Ovary (tissue), 3 donors: ENCODE measurements at regions not wholly inside any gene's neighbourhood (a gene's known extent, or its start where the extent isn't known, plus 50 kb on each side); places are given as distances from the start of the nearest gene placed in this dataset.

ENCODE experiments used
- CTCF ChIP-seq, 3 donors: fragments of 450-650 bp in 2 of 3; fragments of 200-600 bp in 1 of 3; IDR thresholded peaks; one replicate each; pipeline versions ENCODE4 v1.5.1 to v1.8.0; 2016 to 2022; ENCODE audit warnings: antibody characterized with exemption in 3 of 3, mild to moderate bottlenecking in 1 of 3
- EP300 ChIP-seq: sonication (generic); formaldehyde crosslinking; IDR thresholded peaks from one replicate; pipeline ENCODE4 v1.6.1; 2017; ENCODE audit warnings: antibody characterized with exemption
- POLR2A ChIP-seq: fragments of 450-650 bp; IDR thresholded peaks from one replicate; pipeline ENCODE4 v1.6.1; 2017; ENCODE audit warnings: antibody characterized with exemption, mild to moderate bottlenecking, moderate library complexity
- donor health status: DM: no; HTN: no; CAD: no.

- no peak for TF ChIP-seq CTCF (IDR thresholded peaks at IDR 0.05)
- TF ChIP-seq EP300 = no peak
- no peak for TF ChIP-seq POLR2A
Measured at GRCh38 chr3:176699288-176699687, 498.0 kb downstream of the TBL1XR1 start.
